ENCODE measurements at regions not wholly inside any gene's neighbourhood (a gene's known extent, or its start where the extent isn't known, plus 50 kb on each side); places are given as distances from the start of the nearest gene placed in this dataset.

- H3K36me3 Mint-ChIP-seq = no peaks in the 10 kb centered on the region
- H3K27me3 Mint-ChIP-seq = peaks cover 5% of the 10 kb centered on the region
- H3K4me1 Mint-ChIP-seq (ENCODE audit: low read depth) = no peaks in the 10 kb centered on the region
- no peak overlapping the region for H3K4me3 Mint-ChIP-seq
- no peaks in the 10 kb centered on the region for H3K9me3 Mint-ChIP-seq (ENCODE audit: low read depth)
- no peak overlapping the region for H3K27ac Mint-ChIP-seq
Observed at GRCh38 chr9:78605041-78606000, 308.4 kb downstream of the PSAT1 start.

DNA sequence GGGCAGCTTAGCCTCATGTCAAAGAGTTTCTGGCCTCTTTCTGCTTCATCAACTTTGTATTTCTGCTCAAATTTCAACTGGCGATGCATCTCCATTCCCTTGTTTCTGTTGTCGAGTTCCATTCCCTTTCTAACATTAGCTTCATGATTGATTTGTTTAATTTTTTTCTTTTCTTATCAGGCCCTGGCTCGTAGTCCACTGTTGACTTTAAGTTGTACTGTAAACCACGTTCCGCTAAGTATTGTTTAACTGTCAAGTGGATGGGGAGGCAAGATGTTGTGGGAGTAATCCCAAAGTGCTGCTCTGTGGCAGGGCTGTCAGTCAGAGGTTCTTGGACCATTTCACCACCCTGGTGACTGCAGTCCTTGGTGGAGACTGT is 309.1 kb downstream of the PSAT1 start:
- Mint-ChIP-seq H3K4me3 (no peak overlapping the region), H3K27ac (no peak overlapping the region), H3K36me3 (no peaks in the 10 kb centered on the region), H3K4me1 (ENCODE audit: low read depth) (no peaks in the 10 kb centered on the region), H3K9me3 (ENCODE audit: low read depth) (no peaks in the 10 kb centered on the region), H3K27me3 (peaks cover 5% of the 10 kb centered on the region)

GRCh38 chr9:78607853-78608252 is 310.9 kb downstream of the PSAT1 start:
- Mint-ChIP-seq H3K36me3 (no peaks in the 10 kb centered on the region), H3K27ac (no peak overlapping the region), H3K4me3 (no peak overlapping the region), H3K9me3 (ENCODE audit: low read depth) (no peaks in the 10 kb centered on the region), H3K4me1 (ENCODE audit: low read depth) (no peaks in the 10 kb centered on the region), H3K27me3 (peaks cover 6% of the 10 kb centered on the region)

DNA sequence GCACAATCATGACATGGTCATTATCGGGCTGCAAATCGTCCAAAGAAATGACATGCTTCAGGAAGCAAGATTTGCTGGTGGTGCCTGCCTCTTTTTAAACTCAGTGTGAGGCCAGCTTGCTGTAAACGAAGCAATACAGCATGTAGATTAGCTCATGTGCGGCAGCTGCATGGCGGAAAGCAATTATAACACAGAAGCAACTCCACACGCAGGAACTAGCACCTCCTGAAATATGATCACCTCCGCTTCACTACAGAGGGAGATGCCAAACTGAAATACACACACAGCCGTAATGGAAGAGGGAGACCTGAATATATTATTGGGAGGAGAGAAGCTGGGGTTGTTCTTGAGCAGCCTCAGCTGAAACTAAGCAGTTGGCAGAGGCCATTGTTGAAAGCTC is 312.5 kb downstream of the PSAT1 start:
- Mint-ChIP-seq H3K36me3 (no peaks in the 10 kb centered on the region), H3K27ac (no peak overlapping the region), H3K4me1 (ENCODE audit: low read depth) (no peaks in the 10 kb centered on the region), H3K4me3 (no peak overlapping the region), H3K27me3 (peaks cover 4% of the 10 kb centered on the region), H3K9me3 (ENCODE audit: low read depth) (no peaks in the 10 kb centered on the region)

DNA sequence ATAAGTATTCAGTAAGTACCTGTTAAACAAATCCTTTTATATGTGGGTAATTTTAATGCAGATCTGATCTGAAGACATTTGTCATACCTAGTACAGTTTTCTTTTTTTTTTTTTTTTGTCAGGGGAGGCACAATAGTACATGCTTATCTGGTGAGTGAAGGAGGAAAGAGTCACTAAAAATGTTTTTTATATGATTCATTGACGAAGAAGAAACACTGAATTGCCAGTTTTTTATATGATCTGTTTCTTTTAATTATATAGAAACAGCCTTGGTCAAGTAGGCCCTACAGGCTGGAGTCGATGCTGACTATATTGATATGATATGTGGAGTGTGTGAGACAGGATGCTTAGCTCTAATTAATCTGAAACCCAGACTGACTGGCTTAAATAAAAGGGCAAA is 315.2 kb downstream of the PSAT1 start:
- Mint-ChIP-seq H3K4me3 (no peak overlapping the region), H3K27ac (no peak overlapping the region), H3K36me3 (no peaks in the 10 kb centered on the region), H3K4me1 (ENCODE audit: low read depth) (no peaks in the 10 kb centered on the region), H3K9me3 (ENCODE audit: low read depth) (no peaks in the 10 kb centered on the region), H3K27me3 (peaks cover 3% of the 10 kb centered on the region)

GRCh38 chr9:78613006-78613405 is 316.1 kb downstream of the PSAT1 start:
- H3K36me3 Mint-ChIP-seq = no peaks in the 10 kb centered on the region
- H3K4me3 Mint-ChIP-seq = no peak overlapping the region
- H3K4me1 Mint-ChIP-seq (ENCODE audit: low read depth) = no peaks in the 10 kb centered on the region
- H3K27me3 Mint-ChIP-seq = peaks cover 3% of the 10 kb centered on the region
- no peaks in the 10 kb centered on the region for H3K9me3 Mint-ChIP-seq (ENCODE audit: low read depth)
- no peak overlapping the region for H3K27ac Mint-ChIP-seq

DNA sequence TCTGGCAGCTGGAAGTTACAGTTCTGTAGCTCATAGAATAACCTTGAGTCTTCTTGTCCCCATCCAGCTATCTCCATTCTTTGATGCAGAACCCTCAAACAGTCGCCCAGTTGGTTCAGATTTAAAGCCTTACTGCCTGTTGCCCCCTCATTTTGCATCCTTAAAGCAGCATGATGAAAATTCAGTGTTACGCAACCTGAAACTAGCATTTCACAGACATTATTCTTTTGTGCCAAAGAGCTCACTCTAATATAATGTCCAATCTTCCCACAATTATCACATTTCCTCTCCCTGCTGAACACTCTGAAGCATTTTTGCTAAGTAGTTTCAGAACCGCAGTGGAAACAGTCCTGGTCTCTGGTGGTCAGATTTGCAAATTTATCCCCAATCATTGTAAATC is 318.0 kb downstream of the PSAT1 start:
- Mint-ChIP-seq H3K36me3 (no peaks in the 10 kb centered on the region), H3K9me3 (ENCODE audit: low read depth) (no peaks in the 10 kb centered on the region), H3K27ac (no peak overlapping the region), H3K27me3 (peaks cover 3% of the 10 kb centered on the region), H3K4me1 (ENCODE audit: low read depth) (no peaks in the 10 kb centered on the region), H3K4me3 (no peak overlapping the region)

GRCh38 chr9:78615372-78615771 is 318.4 kb downstream of the PSAT1 start:
- H3K9me3 Mint-ChIP-seq (ENCODE audit: low read depth) = no peaks in the 10 kb centered on the region
- H3K27ac Mint-ChIP-seq = no peak overlapping the region
- no peak overlapping the region for H3K4me3 Mint-ChIP-seq
- H3K36me3 Mint-ChIP-seq = no peaks in the 10 kb centered on the region
- peaks cover 3% of the 10 kb centered on the region for H3K27me3 Mint-ChIP-seq
- no peaks in the 10 kb centered on the region for H3K4me1 Mint-ChIP-seq (ENCODE audit: low read depth)

DNA sequence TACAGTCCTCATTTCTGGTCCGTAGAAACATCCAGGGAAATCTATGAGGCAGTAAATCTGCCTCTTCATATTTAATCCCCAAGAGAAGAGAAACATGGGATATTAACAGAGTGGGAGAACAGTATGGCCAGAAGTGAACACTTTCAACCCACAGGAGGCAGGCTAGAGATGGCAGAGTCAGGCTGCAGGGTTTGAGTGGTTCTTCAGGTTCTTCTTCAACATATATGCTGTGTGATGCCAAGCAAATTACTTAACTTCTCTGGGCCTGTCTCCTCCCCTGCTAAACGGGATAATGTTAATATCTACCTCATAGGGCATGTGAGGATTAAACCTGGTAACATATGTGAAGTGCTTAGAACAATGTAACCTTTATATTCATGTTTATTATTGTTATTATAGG is 321.8 kb downstream of the PSAT1 start:
- Mint-ChIP-seq H3K27ac (no peak overlapping the region), H3K27me3 (no peaks in the 10 kb centered on the region), H3K9me3 (ENCODE audit: low read depth) (no peaks in the 10 kb centered on the region), H3K36me3 (no peaks in the 10 kb centered on the region), H3K4me1 (ENCODE audit: low read depth) (no peaks in the 10 kb centered on the region), H3K4me3 (no peak overlapping the region)

DNA sequence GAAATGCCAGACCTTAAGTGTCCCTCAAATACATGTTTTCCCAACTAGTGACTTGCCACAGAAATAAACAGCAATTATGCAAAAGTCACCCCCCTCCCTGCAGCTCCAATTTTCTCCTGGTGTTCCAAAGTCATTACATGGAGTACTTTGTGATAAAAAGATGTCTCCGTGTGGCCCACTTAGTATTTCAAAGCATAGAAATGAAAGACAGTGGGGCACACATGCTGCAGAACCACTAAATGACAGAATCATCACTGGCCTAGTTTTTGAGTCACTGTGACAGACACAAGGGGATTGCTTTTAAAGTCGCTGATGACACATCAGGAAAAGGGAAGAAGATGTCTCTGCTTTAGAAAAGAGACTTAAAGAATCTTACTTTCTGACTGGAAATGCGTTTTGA is 323.4 kb downstream of the PSAT1 start:
- H3K27ac Mint-ChIP-seq = no peak overlapping the region
- H3K4me1 Mint-ChIP-seq (ENCODE audit: low read depth) = no peaks in the 10 kb centered on the region
- no peaks in the 10 kb centered on the region for H3K36me3 Mint-ChIP-seq
- no peaks in the 10 kb centered on the region for H3K9me3 Mint-ChIP-seq (ENCODE audit: low read depth)
- no peaks in the 10 kb centered on the region for H3K27me3 Mint-ChIP-seq
- H3K4me3 Mint-ChIP-seq = no peak overlapping the region

DNA sequence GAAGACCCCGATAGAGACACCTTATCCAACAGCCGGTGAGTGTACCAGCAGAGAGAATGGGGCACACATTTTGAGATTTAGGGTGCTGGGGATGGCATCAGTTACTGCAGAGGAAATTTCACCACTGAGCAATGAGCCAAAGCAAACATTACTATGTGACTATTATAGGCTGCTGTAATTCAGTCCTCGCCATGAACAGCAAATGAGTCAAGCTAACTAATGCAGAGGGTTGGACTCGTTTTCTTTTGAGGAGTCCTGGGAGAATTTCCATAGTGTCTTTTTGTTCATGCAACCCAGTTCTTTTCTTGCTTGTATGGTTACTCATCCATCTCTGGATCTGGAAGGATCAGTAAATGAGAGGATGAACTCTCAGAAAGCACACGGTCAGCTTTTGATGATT is 323.8 kb downstream of the PSAT1 start:
- no peaks in the 10 kb centered on the region for H3K9me3 Mint-ChIP-seq (ENCODE audit: low read depth)
- H3K36me3 Mint-ChIP-seq = no peaks in the 10 kb centered on the region
- no peaks in the 10 kb centered on the region for H3K27me3 Mint-ChIP-seq
- H3K4me3 Mint-ChIP-seq = no peak overlapping the region
- H3K27ac Mint-ChIP-seq = no peak overlapping the region
- no peaks in the 10 kb centered on the region for H3K4me1 Mint-ChIP-seq (ENCODE audit: low read depth)

- no peak overlapping the region for H3K27ac Mint-ChIP-seq
- H3K27me3 Mint-ChIP-seq = no peaks in the 10 kb centered on the region
- no peaks in the 10 kb centered on the region for H3K36me3 Mint-ChIP-seq
- H3K9me3 Mint-ChIP-seq (ENCODE audit: low read depth) = no peaks in the 10 kb centered on the region
- H3K4me1 Mint-ChIP-seq (ENCODE audit: low read depth) = no peaks in the 10 kb centered on the region
- H3K4me3 Mint-ChIP-seq = no peak overlapping the region
Observed at GRCh38 chr9:78622126-78622525, 325.2 kb downstream of the PSAT1 start.

GRCh38 chr9:78626971-78627370 is 330.0 kb downstream of the PSAT1 start:
- peaks cover 4% of the 10 kb centered on the region for H3K27me3 Mint-ChIP-seq
- H3K27ac Mint-ChIP-seq = no peak overlapping the region
- H3K4me3 Mint-ChIP-seq = no peak overlapping the region
- H3K9me3 Mint-ChIP-seq (ENCODE audit: low read depth) = no peaks in the 10 kb centered on the region
- H3K4me1 Mint-ChIP-seq (ENCODE audit: low read depth) = no peaks in the 10 kb centered on the region
- no peaks in the 10 kb centered on the region for H3K36me3 Mint-ChIP-seq

- H3K36me3 Mint-ChIP-seq = no peaks in the 10 kb centered on the region
- H3K27ac Mint-ChIP-seq = no peak overlapping the region
- no peaks in the 10 kb centered on the region for H3K4me1 Mint-ChIP-seq (ENCODE audit: low read depth)
- H3K9me3 Mint-ChIP-seq (ENCODE audit: low read depth) = no peaks in the 10 kb centered on the region
- H3K4me3 Mint-ChIP-seq = no peak overlapping the region
- H3K27me3 Mint-ChIP-seq = peaks cover 10% of the 10 kb centered on the region
Observed at GRCh38 chr9:78630966-78631365, 334.0 kb downstream of the PSAT1 start.

- Mint-ChIP-seq H3K36me3 (no peaks in the 10 kb centered on the region), H3K27ac (no peak overlapping the region), H3K9me3 (ENCODE audit: low read depth) (peaks cover 5% of the 10 kb centered on the region), H3K4me1 (ENCODE audit: low read depth) (no peaks in the 10 kb centered on the region), H3K27me3 (peaks cover 4% of the 10 kb centered on the region), H3K4me3 (no peak overlapping the region)
Observed at GRCh38 chr9:78640728-78641127, 343.8 kb downstream of the PSAT1 start.

GRCh38 chr9:78644359-78644758 is 347.4 kb downstream of the PSAT1 start:
- Mint-ChIP-seq H3K9me3 (ENCODE audit: low read depth) (peaks cover 10% of the 10 kb centered on the region), H3K4me1 (ENCODE audit: low read depth) (no peaks in the 10 kb centered on the region), H3K27me3 (no peaks in the 10 kb centered on the region), H3K4me3 (no peak overlapping the region), H3K27ac (no peak overlapping the region), H3K36me3 (no peaks in the 10 kb centered on the region)
